ENCODE measurements at regions not wholly inside any gene's neighbourhood (a gene's known extent, or its start where the extent isn't known, plus 50 kb on each side); places are given as distances from the start of the nearest gene placed in this dataset.
"Not testable (repeated sequence)": the region's sequence is repeated elsewhere in the genome, so short reads cannot be mapped to it uniquely, and the experiment has no call there.

- Histone ChIP-seq H3K4me3 (replicated peaks in 1 of 3; ENCODE audit: insufficient read depth in 1 of 3, low read depth in 1 of 3, low read length in 3 of 3) (no peak overlapping the region), H3K4me2 (ENCODE audit: insufficient read depth, low read length) (no peak overlapping the region), H3K4me1 (ENCODE audit: control insufficient read depth, extremely low read depth, insufficient read depth, low read length) (no peaks in the 10 kb centered on the region), H3K9ac (replicated peaks; ENCODE audit: extremely low read depth, insufficient read depth, low read length) (no peak overlapping the region), H2AFZ (ENCODE audit: low read depth, low read length) (no peak overlapping the region), H3K27ac (ENCODE audit: insufficient read depth, low read depth, low read length) (no peak overlapping the region), H3K9me1 (replicated peaks; ENCODE audit: control insufficient read depth, extremely low read depth, insufficient read depth, low read length) (no peaks in the 10 kb centered on the region), H3K9me3 (replicated peaks; ENCODE audit: control insufficient read depth, insufficient read depth, low read length) (no peaks in the 10 kb centered on the region), H3K36me3 (ENCODE audit: control insufficient read depth in 2 of 2, extremely low read depth in 1 of 2, insufficient read depth in 2 of 2, low read length in 2 of 2) (no peaks in the 10 kb centered on the region), H4K20me1 (replicated peaks; ENCODE audit: control insufficient read depth, extremely low read depth, insufficient read depth, low read length) (no peaks in the 10 kb centered on the region), H3K27me3 (ENCODE audit: control insufficient read depth in 2 of 2, insufficient read depth in 2 of 2, low read length in 2 of 2) (no peaks in the 10 kb centered on the region), H3K79me2 (ENCODE audit: control insufficient read depth, insufficient read depth, low read length) (no peaks in the 10 kb centered on the region)
- ChIA-PET CTCF (no interaction called here), POLR2A (no interaction called here)
- intact Hi-C loops (cut with micrococcal nuclease): no loop called here
- dilution Hi-C loops (cut with MboI; ENCODE audit: extremely low pct_ligation_motif_present, low sequenced_read_pairs): no loop called here
- BruUV-seq (replicated peaks): no TSS peak
- DNase-seq (ENCODE audit: low read depth, low spot score) (no peak), FAIRE-seq (no peak)
- TF ChIP-seq MYC (IDR thresholded peaks at IDR 0.05; ENCODE audit: low read depth, low read length) (no peak), FOS (IDR thresholded peaks at IDR 0.05; ENCODE audit: borderline replicate concordance, insufficient read depth, low read length) (no peak), EZH2 (IDR thresholded peaks at IDR 0.05; ENCODE audit: borderline replicate concordance, low read depth, low read length, severe bottlenecking) (no peak), CTCF (IDR thresholded peaks at IDR 0.05; ENCODE audit: extremely low read depth in 1 of 2, insufficient read depth in 1 of 2, low read depth in 1 of 2, low read length in 2 of 2) (no peak), GATA2 (IDR thresholded peaks at IDR 0.05; ENCODE audit: insufficient read depth, insufficient read length, low read depth, low read length) (no peak), POLR2A (IDR thresholded peaks at IDR 0.05; ENCODE audit: low read depth, low read length) (no peak), JUN (IDR thresholded peaks at IDR 0.05; ENCODE audit: borderline replicate concordance, insufficient read depth, insufficient read length, low read depth) (no peak), POLR2AphosphoS5 (IDR thresholded peaks at IDR 0.05; ENCODE audit: insufficient read depth, low read depth, low read length) (no peak)
- TF ChIP-seq, protein P1, sequence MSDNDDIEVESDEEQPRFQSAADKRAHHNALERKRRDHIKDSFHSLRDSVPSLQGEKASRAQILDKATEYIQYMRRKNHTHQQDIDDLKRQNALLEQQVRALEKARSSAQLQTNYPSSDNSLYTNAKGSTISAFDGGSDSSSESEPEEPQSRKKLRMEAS (IDR thresholded peaks at IDR 0.05; ENCODE audit: insufficient read depth, insufficient read length): no peak
These were observed 79.6 kb upstream of the RAB12 start for GRCh38 chr18:8529609-8530008.

DNA sequence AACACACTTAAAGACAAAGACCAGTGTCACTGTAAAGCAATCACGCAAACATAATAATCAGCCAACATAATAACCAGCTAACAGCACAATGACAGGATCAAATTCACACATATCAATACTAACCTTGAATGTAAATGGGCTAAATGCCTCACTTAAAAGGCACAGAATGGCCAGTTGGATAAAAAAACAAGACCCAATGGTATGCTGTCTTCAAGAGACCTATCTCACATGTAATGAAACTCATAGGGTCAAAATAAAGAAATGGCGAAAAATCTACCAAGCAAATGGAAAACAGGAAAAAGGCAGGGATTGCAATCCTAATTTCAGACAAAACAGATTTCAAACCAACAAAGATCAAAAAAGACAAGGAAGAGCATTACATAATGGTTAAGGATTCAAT is 78.2 kb upstream of the RAB12 start:
- H3K79me2 ChIP-seq (ENCODE audit: control insufficient read depth, insufficient read depth, low read length); H3K27ac ChIP-seq (ENCODE audit: insufficient read depth, low read depth, low read length); H3K9ac ChIP-seq (replicated peaks; ENCODE audit: extremely low read depth, insufficient read depth, low read length); dilution Hi-C loops (cut with MboI; ENCODE audit: extremely low pct_ligation_motif_present, low sequenced_read_pairs); H3K27me3 ChIP-seq (ENCODE audit: control insufficient read depth in 2 of 2, insufficient read depth in 2 of 2, low read length in 2 of 2); CTCF ChIA-PET; DNase-seq (ENCODE audit: low read depth, low spot score); intact Hi-C loops (cut with micrococcal nuclease); H4K20me1 ChIP-seq (replicated peaks; ENCODE audit: control insufficient read depth, extremely low read depth, insufficient read depth, low read length); BruUV-seq (replicated peaks); H2AFZ ChIP-seq (ENCODE audit: low read depth, low read length); H3K36me3 ChIP-seq (ENCODE audit: control insufficient read depth in 2 of 2, extremely low read depth in 1 of 2, insufficient read depth in 2 of 2, low read length in 2 of 2); H3K4me1 ChIP-seq (ENCODE audit: control insufficient read depth, extremely low read depth, insufficient read depth, low read length); H3K4me2 ChIP-seq (ENCODE audit: insufficient read depth, low read length); H3K9me3 ChIP-seq (replicated peaks; ENCODE audit: control insufficient read depth, insufficient read depth, low read length); FAIRE-seq; H3K9me1 ChIP-seq (replicated peaks; ENCODE audit: control insufficient read depth, extremely low read depth, insufficient read depth, low read length); POLR2A ChIA-PET; H3K4me3 ChIP-seq (replicated peaks in 1 of 3; ENCODE audit: insufficient read depth in 1 of 3, low read depth in 1 of 3, low read length in 3 of 3): not testable (repeated sequence)
